NCI-H2171 (cell line): ENCODE measurements at regions not wholly inside any gene's neighbourhood (a gene's known extent, or its start where the extent isn't known, plus 50 kb on each side); places are given as distances from the start of the nearest gene placed in this dataset.
"Not testable (repeated sequence)": the region's sequence is repeated elsewhere in the genome, so short reads cannot be mapped to it uniquely, and the experiment has no call there.

ENCODE experiments used
- DNase-seq: peaks from one replicate; lab custom pipeline; 2025; lab: John Stamatoyannopoulos, UW

DNA sequence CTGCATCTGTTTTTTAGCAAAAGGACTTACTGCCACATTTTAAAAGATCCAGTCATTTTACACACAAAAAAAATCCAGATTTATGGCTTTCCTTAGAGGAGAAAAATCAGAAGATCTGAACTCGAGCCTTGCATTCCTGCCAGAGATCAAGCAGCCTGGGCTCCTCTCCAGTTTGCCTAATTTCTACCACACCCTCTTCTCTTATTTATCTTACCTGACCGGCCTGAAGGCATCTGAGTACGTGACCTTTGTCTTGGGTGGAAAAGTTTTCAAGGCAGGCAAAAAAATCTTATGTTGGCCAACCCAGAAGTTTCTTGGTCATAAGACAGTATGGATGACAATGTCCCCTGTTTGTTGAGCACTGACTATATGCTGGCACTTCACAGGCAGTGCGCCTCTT, 60.3 kb downstream of the CHRD start:
- no peak for DNase-seq

DNA sequence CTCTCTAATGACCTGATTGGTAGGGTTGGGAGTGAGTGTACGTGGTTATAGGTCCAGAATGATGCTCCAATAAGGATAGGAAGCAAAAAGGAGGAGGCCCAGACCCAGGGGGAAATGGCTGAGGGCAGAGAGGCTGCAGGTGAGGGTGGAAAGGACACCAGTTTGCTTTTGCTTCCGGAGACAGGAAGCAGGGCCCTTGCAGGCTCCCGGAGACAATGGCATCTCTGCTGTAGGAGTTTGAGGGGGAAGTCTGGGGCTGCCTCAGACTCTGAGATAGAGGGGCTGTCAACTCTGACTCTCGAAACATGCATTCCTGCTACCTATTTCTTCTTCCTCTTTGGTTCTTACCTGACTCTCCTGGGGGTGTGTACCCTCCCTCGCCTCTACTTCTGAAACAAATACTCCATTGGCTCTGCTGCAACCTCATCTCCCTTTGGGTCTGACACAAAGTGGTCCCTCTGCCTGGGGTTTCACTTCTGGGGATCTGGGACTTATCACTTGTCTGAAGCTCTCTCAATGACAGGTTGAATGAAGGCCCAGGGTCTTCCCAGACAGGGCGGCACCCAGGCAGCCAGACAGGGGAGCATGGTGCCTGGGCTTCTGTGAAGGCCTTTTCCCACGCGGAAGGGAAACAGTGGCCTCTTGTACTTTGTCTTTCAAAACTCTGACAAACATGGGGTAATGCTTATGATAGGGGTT, 61.5 kb downstream of the CHRD start:
- DNase-seq: no peak

DNA sequence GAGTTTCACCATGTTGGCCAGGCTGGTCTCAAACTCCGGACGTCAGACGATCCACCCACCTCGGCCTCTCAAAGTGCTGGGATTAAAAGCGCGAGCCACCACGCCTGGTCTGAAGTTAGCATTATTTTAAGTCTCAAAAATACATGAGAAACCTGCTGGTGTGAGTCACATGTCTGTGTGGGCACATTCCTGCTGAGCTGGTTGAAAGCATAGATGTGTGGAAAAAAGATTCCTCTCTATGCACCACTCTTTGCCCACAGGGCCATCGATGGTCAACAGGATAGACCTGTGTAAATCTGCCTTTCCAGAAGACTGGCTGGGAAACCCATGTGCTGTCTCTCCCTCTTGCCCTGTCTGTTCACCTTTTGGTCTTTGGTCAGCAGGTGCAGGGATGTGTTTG, 63.5 kb downstream of the CHRD start:
- DNase-seq: no peak

DNA sequence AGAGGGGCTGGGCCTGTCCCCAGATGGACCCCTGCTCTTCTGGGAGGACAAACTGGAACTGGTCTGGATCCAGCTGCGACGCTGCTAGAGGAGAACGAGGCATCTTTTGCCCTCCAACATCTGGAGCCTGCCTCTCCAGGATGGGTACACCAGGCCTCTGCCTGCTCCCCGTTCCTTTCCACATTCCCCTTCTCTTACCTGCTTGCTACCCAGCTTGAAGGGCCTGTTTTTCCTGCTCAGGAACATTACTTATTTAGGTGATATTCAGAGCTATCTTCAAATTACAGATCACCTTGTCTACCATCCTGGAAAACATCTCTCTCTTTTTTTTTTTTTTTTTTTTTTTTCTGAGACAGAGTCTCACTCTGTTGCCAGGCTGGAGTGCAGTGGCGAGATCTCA, 64.0 kb downstream of the CHRD start:
- no peak for DNase-seq

DNA sequence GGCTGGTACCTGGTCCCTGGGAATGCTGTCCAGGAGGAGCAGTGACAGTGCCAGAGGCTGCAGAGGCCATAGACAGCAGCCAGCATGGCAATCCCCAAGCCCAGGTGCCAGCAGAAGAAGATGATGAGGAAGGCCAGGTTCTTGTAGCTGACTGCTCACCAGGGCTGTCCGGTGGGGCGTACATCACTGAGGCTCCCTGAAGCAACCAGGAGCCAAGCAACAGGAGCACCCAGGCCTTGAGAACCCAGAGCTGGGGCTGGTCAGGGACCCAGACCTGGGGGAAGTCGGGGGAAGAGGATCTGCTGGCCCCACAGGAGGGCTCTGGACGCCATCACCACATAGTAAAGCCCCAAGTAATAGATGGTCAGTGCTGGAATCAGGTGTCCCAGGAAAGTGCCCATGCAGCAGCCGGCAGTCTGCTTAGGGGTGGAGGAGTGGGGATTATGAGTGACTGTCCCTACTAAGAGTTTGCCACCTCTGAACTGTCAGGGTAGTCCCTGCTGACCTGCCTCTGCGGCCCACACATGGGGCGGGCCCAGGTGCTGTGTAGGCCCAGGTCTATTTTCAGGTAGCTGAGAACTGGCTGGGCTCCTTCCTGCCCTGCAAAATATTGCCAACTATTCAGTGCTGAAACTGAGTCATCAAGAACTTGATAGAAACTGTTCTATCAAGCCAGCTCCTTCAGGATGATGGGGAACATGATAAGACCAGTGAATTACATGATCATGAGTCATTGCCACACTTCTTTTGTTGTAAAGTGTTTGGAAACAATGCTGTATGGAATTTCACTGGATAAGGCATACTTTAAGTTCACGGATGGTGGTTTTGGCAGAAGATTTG, 68.7 kb downstream of the CHRD start:
- DNase-seq: no peak

DNA sequence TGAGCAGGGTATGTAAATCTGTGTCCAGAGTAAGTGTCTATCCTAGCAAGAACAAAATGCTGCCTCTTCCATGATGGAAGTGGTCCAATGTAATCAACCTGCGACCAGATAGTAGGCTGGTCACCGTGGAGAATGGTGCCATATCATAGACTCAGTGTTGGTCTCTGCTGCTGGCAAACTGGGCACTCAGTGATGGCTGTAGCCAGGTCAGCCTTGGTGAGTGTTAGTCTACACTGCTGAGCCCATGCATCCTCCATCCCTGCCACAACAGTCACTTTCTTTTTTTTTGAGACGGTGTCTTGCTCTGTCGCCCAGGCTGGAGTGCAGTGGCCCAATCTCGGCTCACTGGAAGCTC, 69.3 kb downstream of the CHRD start:
- no peak for DNase-seq

DNA sequence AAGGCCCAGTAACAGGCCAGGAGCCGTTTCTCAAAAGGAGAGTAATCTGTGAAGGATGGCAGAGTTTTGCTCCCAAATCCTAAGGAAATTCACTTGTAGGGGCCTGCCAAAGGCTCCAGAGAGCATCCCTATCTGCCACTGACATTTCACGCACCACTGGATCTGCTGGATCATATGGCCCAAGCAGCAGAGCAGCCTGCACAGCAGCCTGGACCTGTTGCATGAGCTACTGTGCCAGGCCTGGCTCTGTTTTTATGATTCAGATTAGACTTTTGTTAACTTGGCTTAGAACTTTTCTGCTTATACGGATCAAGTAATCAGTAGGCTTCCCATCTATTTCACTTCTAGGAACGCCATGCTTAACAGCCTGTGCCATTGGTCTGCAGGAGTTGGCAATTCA, 70.7 kb downstream of the CHRD start:
- no peak for DNase-seq

DNA sequence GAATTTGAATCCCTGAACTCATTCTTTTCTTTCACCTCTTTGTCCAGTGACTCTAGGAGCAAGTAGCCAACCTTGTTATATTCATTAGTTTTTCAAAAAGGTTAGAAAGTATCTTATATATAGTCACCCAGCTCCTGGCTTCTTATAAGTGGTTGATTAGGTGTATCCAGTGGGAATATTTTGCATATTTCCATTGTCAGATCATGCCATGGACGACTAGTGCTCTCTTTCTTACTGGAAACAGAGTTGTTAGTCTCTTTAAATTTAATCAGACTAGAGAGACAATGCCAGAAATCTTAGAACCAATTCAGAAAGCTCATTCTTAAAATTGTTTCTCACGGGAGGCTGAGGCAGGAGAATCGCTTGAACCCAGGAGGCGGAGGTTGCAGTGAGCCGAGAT, 73.4 kb downstream of the CHRD start:
- no peak for DNase-seq

DNA sequence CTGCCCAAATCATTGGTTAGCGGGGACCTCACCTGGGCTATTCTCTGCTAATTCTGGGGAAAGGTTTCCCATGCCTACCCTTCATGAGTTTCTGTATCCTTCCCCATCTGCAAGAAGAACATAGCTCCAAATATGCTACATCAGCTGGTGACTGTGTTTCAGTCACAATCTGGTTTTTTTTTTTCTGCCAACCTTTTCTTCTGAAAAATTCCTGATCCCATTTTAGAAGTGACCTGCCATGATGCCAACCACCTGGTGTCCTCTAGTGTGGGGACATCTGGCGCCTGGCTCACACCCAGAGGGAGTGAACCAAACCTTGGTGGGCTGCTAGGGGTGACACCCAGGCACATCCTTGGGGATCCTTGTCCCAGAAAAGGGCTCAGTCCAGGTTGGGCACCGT, 76.1 kb downstream of the CHRD start:
- DNase-seq: no peak

DNA sequence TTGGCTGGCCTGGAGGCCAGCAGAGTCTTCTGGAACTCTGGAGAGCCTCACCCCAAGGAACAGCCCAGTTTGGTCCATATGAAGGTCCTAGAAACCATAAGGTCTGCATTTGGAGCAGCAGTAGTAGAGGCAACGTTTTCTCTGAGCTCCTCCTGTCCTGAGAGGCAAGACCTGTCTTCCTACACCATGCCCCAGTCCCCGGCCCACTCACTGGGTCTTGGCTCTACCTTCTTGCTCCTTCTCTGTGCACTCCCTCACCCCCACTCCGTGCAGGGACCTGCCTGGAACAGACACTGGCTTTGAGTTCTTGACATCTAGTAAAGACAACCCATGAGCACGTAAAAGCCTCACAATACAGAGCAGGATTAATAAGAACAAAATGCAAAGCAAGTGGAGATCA, 76.6 kb downstream of the CHRD start:
- no peak for DNase-seq

DNA sequence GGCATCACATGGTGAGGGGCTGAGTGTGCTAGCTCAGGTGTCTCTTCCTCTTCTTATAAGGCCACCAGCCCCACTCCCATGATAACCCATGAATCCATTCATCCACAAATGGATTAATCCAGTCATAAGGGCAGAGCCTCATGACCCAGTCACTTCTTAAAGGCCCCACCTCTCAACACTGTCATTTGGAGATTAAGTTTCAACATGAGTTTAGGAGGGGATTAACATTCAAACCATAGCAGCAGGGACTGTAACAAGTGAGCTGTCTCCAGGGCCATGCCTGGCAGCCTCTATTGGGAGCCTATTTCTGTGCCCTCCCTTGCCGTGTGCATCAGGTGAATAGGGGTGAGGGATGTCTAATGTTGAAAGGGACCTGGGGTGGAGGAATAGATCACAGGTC, 77.5 kb downstream of the CHRD start:
- DNase-seq: no peak

DNA sequence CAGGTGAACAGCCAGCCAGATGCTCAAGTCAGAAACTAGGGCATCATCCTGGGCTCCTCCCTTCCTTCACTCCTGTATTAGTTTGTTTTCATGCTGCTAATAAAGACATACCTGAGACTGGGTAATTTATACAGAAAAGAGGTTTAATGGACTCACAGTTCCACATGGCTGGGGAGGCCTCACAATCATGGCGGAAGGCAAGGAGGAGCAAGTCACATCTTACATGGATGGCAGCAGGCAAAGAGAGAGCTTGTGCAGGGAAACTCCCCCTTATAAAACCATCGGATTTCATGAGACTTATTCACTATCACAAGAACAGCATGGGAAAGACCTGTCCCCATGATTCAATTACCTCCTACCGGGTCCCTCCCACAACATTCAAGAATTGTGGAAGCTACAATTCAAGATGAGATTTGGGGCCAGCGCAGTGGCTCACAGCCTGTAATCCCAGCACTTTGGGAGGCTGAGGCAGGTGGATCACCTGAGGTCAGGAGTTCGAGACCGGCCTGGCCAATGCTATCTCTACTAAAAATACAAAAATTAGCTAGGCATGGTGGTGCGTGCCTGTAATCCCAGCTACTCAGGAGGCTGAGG, 78.0 kb downstream of the CHRD start:
- DNase-seq: not testable (repeated sequence)

DNA sequence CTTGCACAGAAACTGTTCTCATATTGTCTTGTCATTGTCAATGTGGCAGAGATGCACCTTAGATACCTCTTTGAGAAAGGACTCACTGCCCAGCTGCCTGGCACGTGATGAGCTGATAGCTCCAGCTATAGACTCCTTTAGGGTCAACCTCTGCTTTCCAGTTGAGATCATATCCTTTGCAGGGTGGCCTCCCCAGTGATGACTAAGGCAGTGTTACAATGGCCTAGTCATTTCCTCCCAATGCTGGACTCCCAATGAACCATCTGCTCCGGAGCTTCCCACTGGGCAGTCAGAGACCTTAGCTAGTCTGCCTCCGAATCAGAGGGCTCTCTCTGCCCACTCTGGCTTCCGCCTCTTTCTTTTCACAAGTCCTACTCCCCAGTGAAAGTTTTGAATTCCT, 79.5 kb downstream of the CHRD start:
- DNase-seq: no peak

DNA sequence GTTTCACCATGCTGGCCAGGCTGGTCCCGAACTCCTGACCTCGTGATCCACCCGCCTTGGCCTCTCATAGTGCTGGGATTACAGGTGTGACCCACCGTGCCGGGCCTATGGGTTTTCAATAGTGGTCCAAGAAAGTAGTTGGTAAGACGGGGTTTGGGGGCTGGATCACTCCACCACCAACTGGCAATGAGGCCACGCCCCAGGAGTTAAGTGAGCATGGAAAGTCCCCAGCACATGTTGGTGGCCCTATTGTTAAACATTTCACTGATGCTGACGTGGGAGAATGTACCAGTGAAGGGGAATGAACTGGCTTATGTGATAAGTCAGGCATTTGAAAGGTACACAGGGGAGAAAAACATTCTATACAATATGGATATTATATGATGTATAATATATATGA, 80.4 kb downstream of the CHRD start:
- DNase-seq: no peak

DNA sequence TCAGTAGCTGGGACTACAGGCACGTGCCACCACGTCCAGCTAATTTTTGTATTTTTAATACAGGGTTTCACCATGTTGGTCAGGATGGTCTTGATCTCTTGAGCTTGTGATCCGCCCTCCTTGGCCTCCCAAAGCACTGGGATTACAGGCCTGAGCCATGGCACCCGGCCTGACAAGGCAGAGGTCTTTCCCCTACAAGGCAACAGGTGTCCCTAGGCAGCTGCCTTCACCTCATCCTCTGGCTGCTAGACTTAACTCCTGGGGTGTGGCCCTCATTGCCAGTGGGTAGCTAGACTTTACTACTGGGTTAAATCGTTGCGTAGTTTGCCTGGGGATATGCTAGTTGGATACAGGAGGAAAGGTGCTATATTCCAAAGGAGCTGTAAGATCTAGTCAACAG, 81.4 kb downstream of the CHRD start:
- DNase-seq: no peak

DNA sequence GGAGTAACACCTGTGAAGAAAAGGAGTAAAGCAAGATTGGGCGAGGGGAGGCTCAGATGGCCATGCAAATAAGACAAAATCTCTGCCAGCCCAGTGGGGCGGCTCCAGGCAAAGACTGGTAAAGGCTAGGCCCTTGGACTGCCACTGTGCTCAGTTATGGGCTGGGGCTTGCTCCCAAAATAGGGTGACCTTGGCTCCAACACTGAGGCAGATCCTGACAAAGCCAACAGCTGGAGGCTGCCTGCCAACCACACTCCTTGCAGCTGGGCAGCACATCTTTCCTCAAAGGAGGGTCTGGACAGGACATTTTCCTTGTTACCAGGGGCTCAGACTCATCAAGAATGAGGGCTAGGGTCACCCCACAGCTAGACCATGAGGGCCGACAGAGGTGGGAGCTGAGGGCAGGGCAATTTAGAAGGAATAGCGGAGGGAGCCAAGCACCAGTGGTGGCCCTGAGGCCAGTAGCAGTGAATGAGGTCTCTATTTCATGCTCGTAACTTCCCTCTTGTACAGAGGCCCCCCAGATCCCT, 86.1 kb downstream of the CHRD start:
- DNase-seq: no peak

DNA sequence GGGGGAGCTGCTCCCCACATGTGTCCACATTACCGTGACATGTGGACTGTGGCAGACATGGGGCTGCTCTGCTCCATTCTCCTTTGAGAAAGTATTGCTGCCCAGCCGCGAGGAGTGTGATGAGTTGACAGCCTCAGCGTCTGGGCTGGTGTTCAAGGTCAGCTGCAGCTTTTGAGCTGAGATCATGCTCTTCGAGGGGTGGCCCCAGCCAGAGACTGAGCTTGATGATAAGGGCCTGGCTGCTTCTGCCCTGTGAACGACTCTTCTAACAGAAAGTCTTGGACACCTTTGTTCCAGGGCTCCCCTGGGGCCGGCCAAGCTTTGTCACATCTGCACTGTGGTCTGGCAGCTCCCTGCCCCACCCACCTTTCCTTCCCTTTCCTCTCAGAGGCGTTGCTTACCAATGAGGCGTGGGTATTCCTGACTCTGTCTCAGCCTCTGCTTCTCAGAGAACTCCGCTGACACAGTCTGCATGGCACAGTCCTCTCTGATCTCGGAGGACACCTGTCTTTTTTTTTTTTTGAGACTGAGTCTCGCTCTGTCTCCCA, 86.6 kb downstream of the CHRD start:
- DNase-seq: no peak

DNA sequence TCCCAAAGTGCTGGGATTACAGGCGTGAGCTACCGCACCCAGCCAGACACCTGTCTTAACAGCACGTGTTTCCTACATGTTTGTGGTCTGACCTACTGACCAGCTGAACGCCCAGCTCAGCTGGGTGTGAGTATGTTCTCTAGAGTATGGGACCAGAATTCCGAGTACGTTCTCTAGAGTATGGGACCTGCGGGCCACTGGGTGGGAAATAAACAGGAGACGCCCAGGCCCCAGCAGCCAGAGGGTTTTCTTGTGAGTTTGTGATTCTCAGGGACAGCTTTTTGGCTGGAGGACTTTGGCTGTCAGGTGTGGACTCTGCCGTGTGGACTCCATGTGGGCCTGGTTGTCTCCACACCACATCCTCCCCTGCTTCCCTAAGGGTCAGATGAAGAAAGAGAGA, 87.3 kb downstream of the CHRD start:
- no peak for DNase-seq

DNA sequence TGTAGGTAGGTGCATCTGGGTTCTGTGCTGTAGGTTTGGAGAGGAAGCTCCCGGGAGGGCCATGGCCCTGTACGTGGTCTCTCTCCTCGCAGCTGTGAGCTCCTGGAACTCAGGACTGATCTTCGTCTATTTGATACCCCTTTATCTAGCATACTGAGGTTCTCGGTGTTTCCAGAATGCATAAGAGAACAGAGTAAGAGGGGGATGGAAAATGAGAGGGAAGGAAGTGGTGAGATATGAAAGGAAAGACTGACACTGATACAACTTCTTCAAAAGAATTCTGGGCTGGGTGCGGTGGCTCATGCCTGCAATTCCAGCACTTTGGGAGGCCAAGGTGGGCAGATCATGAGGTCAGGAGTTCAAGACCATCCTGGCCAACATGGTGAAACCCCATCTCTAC, 90.7 kb downstream of the CHRD start:
- DNase-seq: no peak

DNA sequence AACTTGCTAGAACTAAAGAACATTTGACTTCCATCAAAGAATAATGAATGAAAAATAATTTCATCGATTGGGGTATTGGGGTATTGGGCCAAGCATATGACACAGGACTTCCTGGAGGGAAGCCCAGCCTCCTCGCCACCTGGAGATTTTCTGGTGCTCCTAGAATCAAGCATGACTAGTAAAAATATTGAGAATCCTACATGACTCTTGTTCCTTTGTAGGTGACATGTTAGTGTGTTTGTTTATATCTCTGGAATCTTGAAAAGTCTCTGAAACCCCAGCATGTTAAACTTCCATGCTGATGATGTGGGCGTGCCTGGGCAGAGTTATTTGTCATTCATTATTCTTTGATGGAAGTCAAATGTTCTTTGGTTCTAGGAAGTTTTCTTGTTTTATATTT, 90.1 kb upstream of the EPHB3 start:
- DNase-seq: no peak

DNA sequence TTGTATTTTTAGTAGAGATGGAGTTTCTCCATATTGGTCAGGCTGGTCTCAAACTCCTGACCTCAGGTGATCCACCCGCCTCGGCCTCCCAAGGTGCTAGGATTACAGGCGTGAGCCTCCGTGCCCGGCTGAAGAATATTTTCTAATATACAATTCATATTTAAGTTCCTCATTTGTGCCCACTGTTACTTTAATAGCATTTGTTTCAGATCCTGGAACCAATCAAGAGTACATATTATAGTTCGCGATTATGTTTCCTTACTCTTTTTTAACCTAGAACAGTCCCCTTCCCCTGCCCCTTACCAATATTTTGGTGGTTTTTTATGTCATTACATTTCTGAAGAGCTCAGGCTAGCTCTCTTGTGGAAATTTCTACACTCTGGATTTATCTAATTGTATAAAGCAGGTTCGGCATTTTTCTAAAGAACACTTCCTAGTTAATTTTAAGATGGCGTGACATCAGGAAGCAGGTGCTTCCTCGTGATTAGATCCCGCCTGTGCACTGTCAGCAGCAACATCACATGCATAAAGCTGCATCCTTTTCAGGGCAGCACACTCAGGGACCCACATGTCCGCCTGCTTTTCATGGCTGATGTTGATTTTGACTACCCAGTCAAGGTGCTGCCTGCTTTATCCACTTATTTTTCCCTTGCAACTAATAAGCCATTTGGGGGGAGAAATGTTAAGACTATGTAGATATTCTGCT, 88.7 kb upstream of the EPHB3 start:
- DNase-seq: no peak

DNA sequence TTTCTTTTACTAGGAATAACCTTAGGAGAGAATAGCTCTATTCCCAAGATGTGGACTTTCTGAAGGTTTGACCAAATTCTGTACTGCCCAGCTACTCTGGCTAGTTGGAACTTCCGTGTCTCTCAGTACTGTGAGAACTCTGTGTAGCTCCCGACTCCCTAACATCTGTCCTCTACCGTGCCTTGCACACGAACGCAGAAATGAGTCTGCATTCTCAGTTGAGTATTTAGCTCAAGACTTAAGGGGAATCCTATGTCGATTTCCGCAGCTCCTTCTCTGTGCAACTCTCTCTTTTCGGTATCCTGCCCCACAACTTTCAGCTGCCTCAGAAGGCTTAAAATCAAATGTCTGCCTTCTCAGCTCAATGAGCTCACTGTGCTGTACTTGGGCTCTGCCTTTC, 86.7 kb upstream of the EPHB3 start:
- no peak for DNase-seq
